Suprapubic skin (tissue), 4 donors: ENCODE measurements at regions not wholly inside any gene's neighbourhood (a gene's known extent, or its start where the extent isn't known, plus 50 kb on each side); places are given as distances from the start of the nearest gene placed in this dataset.

Source experiments
- DNase-seq, 2 donors: peaks; one replicate each; pipeline ENCODE4 v3.0.0-alpha.2; 2019; ENCODE audit warnings: low spot score in 2 of 2
- H3K27ac ChIP-seq: fragments of 200-600 bp; sonication (generic); one replicate; pipeline ENCODE4 v1.5.1; 2019
- H3K27me3 ChIP-seq: fragments of 200-600 bp; sonication (generic); one replicate; pipeline ENCODE4 v1.5.1; 2019
- H3K36me3 ChIP-seq: fragments of 200-600 bp; sonication (generic); one replicate; pipeline ENCODE4 v1.5.1; 2019
- H3K4me1 ChIP-seq: fragments of 200-600 bp; sonication (generic); one replicate; pipeline ENCODE4 v1.5.1; 2019
- H3K4me3 ChIP-seq: fragments of 200-600 bp; sonication (generic); one replicate; pipeline ENCODE4 v1.5.1; 2019; ENCODE audit warnings: mild to moderate bottlenecking
- H3K9me3 ChIP-seq: fragments of 200-600 bp; sonication (generic); one replicate; pipeline ENCODE4 v1.5.1; 2019
- EP300 ChIP-seq: sonication (generic); formaldehyde crosslinking; IDR thresholded peaks from one replicate; pipeline ENCODE4 v1.6.1; 2017; ENCODE audit warnings: antibody characterized with exemption
- POLR2A ChIP-seq, 2 donors: fragments of 450-650 bp; IDR thresholded peaks; one replicate each; pipeline ENCODE4 v1.6.1; 2017; ENCODE audit warnings: antibody characterized with exemption in 2 of 2, mild to moderate bottlenecking in 2 of 2, moderate library complexity in 2 of 2
- POLR2AphosphoS5 ChIP-seq, 3 donors: sonication (generic); formaldehyde crosslinking; IDR thresholded peaks; one replicate each; pipeline ENCODE4 v1.6.1; 2017; ENCODE audit warnings: antibody characterized with exemption in 3 of 3
- WGBS: methylation state at CpG from one replicate; pipeline ENCODE4 v1.1.5; 2018; 5-methylcytosine and 5-hydroxymethylcytosine counted together
- TF ChIP-seq, protein P1 (sequence below), 2 donors: fragments of 200-600 bp in 1 of 2; fragments of 450-650 bp in 1 of 2; sonication (generic) in 1 of 2; IDR thresholded peaks; one replicate each; pipeline ENCODE4 v1.5.1; 2016 to 2019; ENCODE audit warnings: antibody characterized with exemption in 2 of 2, mild to moderate bottlenecking in 1 of 2, moderate library complexity in 1 of 2

- peak overlapping the region; percentile 30 for H3K27ac ChIP-seq
- DNase-seq, result no peak
- no peaks in the 10 kb centered on the region for H3K27me3 ChIP-seq
- no peaks in the 10 kb centered on the region for H3K36me3 ChIP-seq
- no peak overlapping the region for H3K4me3 ChIP-seq
- H3K4me1 ChIP-seq, result peaks cover 8% of the 10 kb centered on the region
- no peaks in the 10 kb centered on the region for H3K9me3 ChIP-seq
- TF ChIP-seq, protein P1, sequence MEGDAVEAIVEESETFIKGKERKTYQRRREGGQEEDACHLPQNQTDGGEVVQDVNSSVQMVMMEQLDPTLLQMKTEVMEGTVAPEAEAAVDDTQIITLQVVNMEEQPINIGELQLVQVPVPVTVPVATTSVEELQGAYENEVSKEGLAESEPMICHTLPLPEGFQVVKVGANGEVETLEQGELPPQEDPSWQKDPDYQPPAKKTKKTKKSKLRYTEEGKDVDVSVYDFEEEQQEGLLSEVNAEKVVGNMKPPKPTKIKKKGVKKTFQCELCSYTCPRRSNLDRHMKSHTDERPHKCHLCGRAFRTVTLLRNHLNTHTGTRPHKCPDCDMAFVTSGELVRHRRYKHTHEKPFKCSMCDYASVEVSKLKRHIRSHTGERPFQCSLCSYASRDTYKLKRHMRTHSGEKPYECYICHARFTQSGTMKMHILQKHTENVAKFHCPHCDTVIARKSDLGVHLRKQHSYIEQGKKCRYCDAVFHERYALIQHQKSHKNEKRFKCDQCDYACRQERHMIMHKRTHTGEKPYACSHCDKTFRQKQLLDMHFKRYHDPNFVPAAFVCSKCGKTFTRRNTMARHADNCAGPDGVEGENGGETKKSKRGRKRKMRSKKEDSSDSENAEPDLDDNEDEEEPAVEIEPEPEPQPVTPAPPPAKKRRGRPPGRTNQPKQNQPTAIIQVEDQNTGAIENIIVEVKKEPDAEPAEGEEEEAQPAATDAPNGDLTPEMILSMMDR (IDR thresholded peaks at IDR 0.05), result no peak
- no peak for TF ChIP-seq POLR2AphosphoS5 (IDR thresholded peaks at IDR 0.05)
- TF ChIP-seq EP300, result no peak
- no peak for TF ChIP-seq POLR2A (IDR thresholded peaks at IDR 0.05)
- WGBS, result 62% methylated on average over 5 of the region's 5 CpGs
Measured at GRCh38 chr4:26150948-26151347, 169.9 kb upstream of the RBPJ start.

GRCh38 chr4:26151615-26152014 lies 169.2 kb upstream of the RBPJ start:
- peaks cover 8% of the 10 kb centered on the region for H3K4me1 ChIP-seq
- TF ChIP-seq EP300, result no peak
- TF ChIP-seq POLR2AphosphoS5 (IDR thresholded peaks at IDR 0.05), result no peak
- TF ChIP-seq, protein P1 (IDR thresholded peaks at IDR 0.05), result no peak
- TF ChIP-seq POLR2A (IDR thresholded peaks at IDR 0.05), result no peak
- H3K36me3 ChIP-seq, result no peaks in the 10 kb centered on the region
- 73% methylated on average over 7 of the region's 7 CpGs for WGBS
- no peak overlapping the region for H3K4me3 ChIP-seq
- DNase-seq, result no peak
- no peaks in the 10 kb centered on the region for H3K27me3 ChIP-seq
- H3K27ac ChIP-seq, result peak overlapping the region; percentile 30
- H3K9me3 ChIP-seq, result no peaks in the 10 kb centered on the region

GRCh38 chr4:26152056-26152455 lies 168.8 kb upstream of the RBPJ start:
- Histone ChIP-seq H3K9me3 (no peaks in the 10 kb centered on the region), H3K4me1 (peaks cover 8% of the 10 kb centered on the region), H3K36me3 (no peaks in the 10 kb centered on the region), H3K27me3 (no peaks in the 10 kb centered on the region), H3K27ac (peak overlapping the region; percentile 30), H3K4me3 (no peak overlapping the region)
- DNase-seq, result no peak
- 61% methylated on average over 6 of the region's 6 CpGs for WGBS
- TF ChIP-seq EP300, result no peak

GRCh38 chr4:26157541-26157940 lies 163.3 kb upstream of the RBPJ start:
- no peak for TF ChIP-seq POLR2AphosphoS5 (IDR thresholded peaks at IDR 0.05)
- no peak for TF ChIP-seq EP300
- TF ChIP-seq, protein P1 (IDR thresholded peaks at IDR 0.05), result no peak
- no peak for TF ChIP-seq POLR2A (IDR thresholded peaks at IDR 0.05)
- H3K4me1 ChIP-seq, result no peaks in the 10 kb centered on the region
- H3K27me3 ChIP-seq, result no peaks in the 10 kb centered on the region
- no peak for DNase-seq
- H3K36me3 ChIP-seq, result no peaks in the 10 kb centered on the region
- no peak overlapping the region for H3K4me3 ChIP-seq
- H3K9me3 ChIP-seq, result no peaks in the 10 kb centered on the region
- H3K27ac ChIP-seq, result no peak overlapping the region

DNA sequence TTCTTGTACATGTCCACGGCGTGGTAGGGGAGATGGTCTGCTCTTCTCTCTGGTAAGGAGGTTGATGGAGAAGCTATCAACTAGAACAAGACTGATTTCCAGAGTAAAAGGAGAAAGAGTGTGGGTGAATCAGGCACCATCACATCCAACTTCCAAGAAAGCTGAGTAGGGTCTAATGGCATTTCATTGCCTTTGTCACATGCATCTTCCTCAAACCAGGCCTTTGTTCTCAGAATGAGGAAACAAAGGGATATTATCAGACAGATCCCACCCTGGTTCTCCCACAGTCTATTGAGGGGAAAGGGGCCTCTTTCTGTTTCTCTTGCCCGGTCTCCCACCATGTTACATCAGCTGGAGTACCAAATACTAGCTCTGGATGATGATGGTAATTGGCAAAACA lies 160.2 kb upstream of the RBPJ start:
- Histone ChIP-seq H3K36me3 (no peaks in the 10 kb centered on the region), H3K27ac (no peak overlapping the region), H3K4me3 (no peak overlapping the region), H3K9me3 (no peaks in the 10 kb centered on the region), H3K27me3 (no peaks in the 10 kb centered on the region), H3K4me1 (no peaks in the 10 kb centered on the region)
- no peak for TF ChIP-seq POLR2AphosphoS5 (IDR thresholded peaks at IDR 0.05)
- TF ChIP-seq EP300, result no peak
- TF ChIP-seq POLR2A (IDR thresholded peaks at IDR 0.05), result no peak
- 86% methylated on average over 3 of the region's 3 CpGs for WGBS
- DNase-seq, result no peak

DNA sequence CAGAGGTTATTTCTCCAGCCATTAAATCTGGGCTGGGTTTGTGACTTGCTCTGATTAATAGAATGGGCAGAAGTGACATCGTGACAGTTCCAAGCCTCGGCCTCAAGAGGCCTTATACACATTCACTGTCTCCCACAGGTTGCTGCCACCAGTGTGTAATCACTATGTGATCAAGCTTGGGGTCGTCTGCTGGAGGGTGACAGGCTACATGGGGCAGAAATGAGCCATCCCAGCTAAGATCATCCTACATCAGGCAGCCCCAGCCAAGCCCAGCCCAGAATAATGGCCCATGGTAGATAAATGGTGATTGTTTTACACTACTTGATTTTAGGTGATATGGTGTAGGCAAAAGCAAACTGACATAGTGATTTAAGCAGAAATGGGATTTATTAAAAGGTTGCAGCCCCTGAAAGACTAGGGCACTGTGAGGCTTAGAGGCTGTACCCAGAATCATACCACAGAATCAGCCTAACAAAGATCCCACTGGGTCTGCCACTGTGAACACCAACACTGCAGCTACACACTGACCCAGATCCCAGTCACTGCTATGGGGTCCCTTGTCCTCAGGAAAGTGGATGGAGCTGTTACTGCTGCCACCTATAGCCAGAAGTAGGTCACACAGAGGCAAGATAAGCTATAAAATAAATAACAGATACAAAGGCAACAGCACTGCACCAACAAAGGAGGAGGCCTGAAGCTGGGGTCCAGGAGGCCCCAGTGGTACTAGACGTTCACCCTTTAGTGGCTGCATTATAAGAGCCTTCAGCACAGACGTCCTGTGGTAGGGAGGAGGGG lies 159.6 kb upstream of the RBPJ start:
- DNase-seq, result no peak
- no peak overlapping the region for H3K4me3 ChIP-seq
- 94% methylated on average over 3 of the region's 5 CpGs for WGBS
- H3K9me3 ChIP-seq, result no peaks in the 10 kb centered on the region
- no peaks in the 10 kb centered on the region for H3K36me3 ChIP-seq
- no peaks in the 10 kb centered on the region for H3K27me3 ChIP-seq
- TF ChIP-seq, protein P1 (IDR thresholded peaks at IDR 0.05), result no peak
- TF ChIP-seq POLR2A (IDR thresholded peaks at IDR 0.05), result no peak
- no peak for TF ChIP-seq POLR2AphosphoS5 (IDR thresholded peaks at IDR 0.05)
- no peak for TF ChIP-seq EP300
- H3K4me1 ChIP-seq, result no peaks in the 10 kb centered on the region
- no peak overlapping the region for H3K27ac ChIP-seq
